AG08396 (cell line): ENCODE measurements at regions not wholly inside any gene's neighbourhood (a gene's known extent, or its start where the extent isn't known, plus 50 kb on each side); places are given as distances from the start of the nearest gene placed in this dataset.

Experiments
- DNase-seq: peaks from one replicate; pipeline ENCODE4 v3.0.0; 2012; ENCODE audit warnings: low spot score, mixed read lengths

DNA sequence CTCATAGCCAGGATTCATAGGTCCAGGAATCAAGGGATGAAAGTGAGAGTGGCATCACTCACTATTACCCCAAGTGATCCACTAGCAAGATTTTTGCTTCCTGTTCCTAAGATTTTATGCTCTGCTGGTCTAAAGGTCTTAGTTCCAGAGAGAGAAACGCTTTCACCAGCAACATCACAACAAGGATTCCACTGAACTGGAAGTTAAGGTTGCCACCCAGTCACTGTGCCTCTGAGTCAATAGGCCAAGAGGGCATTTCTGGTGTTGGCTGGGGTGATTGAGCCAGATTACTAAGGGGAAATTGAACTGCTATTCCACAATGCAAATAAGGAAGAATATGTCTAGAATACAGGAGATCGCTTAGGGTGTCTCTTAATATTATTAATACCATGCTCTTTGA is 142.5 kb upstream of the ARID2 start:
- no peak for DNase-seq

DNA sequence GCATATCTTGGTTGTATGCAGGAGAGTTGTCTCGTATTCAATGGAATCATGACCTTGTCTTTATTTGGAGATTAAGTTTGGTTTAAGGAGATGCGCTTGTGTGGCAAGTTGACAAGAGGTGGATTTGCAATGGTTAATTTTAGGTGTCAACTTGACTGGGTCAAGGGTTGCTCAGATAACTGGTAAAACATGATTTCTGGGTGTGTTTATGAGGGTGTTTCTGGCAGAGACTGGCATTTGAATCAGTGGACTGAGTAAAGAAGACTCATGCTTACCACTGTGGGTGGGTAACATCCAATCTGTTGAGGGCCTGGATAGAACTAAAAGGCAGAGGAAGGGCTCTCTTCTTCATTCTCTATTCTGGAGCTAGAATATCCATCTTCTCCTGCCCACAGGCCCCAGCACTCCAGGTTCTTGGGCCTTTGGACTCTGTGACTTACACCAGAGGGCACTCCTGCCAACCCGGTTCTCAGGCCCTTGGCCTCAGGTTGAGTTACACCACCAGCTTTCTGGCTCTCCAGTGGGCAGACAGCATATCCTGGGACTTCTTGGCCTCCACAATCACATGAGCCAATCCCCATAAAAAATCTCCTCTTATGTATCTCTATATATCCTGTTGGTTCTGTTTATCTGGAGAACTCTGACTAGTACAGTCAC is 141.5 kb upstream of the ARID2 start:
- DNase-seq = no peak

DNA sequence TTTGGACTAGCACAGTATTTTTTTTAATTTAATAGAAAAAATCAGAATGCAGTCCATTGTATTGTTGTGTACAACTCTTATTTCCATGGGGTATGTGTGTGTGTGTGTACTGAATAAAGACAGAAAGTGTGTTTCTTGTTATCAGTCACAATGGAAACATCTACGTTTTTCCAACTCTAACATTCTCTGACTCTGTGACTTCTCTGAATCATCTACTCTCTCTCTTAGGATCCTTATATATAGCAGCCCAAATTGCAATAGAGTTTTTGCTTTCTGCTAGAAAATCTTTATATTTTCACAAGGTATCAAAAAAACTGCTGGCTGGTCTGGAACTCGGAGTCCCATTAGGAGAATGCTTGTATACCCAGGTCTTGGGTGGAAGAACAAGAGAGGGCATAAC is 138.9 kb upstream of the ARID2 start:
- DNase-seq = no peak

GRCh38 chr12:45591635-45592034 is 137.9 kb upstream of the ARID2 start:
- DNase-seq = no peak

- no peak for DNase-seq
Observed at GRCh38 chr12:45596366-45596765, 133.1 kb upstream of the ARID2 start.

GRCh38 chr12:45598336-45598735 is 131.2 kb upstream of the ARID2 start:
- DNase-seq = no peak

GRCh38 chr12:45598761-45599160 is 130.7 kb upstream of the ARID2 start:
- DNase-seq = no peak

DNA sequence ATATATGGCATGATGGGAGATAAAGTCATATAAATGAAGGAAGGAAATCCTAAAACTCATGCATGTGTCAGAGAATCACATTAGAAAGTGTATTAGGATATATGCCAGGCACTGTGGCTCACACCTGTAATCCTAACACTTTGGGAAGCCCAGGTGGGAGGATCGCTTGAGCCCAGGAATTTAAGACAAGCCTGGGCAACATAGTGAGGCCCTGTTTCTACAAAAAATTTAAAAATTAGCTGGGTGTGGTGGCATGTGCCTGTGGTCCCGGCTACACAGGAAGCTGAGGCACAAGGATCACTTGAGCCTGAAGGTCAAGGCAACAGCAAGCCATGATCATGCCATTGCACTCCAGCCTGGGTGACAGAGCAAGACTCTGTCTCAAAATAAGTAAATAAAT is 130.3 kb upstream of the ARID2 start:
- DNase-seq = no peak

GRCh38 chr12:45601390-45601789 is 128.1 kb upstream of the ARID2 start:
- DNase-seq = no peak

DNA sequence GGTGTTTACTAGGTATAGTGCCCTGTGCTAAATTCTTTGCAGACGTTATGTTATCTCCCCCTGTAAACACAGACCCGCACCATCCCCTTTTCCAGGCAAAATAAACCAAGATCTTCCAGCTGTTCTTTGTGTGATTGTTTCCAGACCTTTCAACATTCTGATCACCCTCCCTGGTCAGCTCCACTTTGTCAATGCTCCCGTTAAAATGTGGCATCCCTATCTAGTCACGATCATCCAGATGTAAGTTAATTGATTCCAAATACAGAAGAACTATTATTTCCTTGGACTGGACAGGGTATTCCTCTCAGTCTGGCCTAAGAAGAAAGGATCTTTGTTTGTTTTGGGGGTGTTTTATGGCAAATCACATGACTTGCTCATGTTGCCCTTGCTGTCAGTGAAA is 127.6 kb upstream of the ARID2 start:
- no peak for DNase-seq

- DNase-seq = no peak
Observed at GRCh38 chr12:45605624-45606023, 123.9 kb upstream of the ARID2 start.

GRCh38 chr12:45611061-45611460 is 118.4 kb upstream of the ARID2 start:
- no peak for DNase-seq

DNA sequence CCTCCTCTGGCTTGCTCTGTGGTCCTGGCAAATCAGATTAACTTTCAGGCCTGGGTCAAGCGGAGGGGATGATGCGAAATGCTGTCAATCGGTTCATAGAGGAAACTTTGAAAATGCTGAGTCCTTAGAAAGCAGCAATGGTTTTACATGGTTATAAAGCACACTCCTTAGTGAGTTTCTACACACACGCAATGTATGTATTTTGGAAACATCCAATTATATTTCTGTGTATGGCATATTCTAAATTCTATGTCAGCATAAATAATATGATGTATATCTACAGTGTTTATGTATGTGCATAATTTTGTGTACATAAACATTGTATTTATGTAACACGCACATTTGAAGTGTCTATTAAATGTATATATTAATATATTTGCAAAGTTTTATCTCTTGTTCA is 118.0 kb upstream of the ARID2 start:
- no peak for DNase-seq

DNA sequence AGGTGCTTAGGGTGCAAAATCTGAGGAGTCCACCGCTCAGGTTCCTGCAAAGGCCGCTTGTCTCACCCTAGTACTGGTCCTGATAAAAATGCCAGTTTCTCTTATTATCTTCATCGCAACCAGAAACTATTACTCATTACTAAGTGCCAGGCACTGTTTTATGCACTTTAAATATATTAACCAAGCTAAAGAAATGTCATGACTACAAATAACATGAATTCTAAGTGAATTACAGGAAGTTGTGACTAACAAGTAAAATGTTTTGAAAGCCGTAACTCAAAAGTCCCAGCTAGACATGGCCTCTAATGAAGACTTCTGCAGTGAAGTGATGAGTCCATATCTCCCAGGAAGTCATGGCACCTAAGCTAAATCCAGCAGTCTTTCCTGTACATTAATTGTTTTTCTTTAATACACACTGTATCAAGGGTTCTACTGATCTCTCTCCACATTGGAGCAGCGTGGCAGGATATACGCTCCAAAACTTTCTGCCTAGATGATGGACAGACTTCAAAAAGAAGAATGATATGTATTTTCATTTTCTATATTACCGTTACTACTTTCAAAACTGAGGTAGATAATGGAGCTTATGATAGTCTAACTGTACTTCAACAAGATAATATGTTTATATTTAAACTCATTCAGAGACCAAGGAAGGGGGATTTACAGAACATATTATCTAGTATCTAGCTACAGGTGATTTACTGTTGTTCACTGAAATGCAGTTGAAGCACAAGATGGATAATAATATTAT is 117.3 kb upstream of the ARID2 start:
- DNase-seq = no peak

- DNase-seq = no peak
Observed at GRCh38 chr12:45613296-45613695, 116.2 kb upstream of the ARID2 start.

GRCh38 chr12:45613855-45614254 is 115.7 kb upstream of the ARID2 start:
- no peak for DNase-seq

GRCh38 chr12:45615268-45615667 is 114.2 kb upstream of the ARID2 start:
- DNase-seq = peak; percentile 53

- DNase-seq = no peak
Observed at GRCh38 chr12:45619736-45620135, 109.8 kb upstream of the ARID2 start.

DNA sequence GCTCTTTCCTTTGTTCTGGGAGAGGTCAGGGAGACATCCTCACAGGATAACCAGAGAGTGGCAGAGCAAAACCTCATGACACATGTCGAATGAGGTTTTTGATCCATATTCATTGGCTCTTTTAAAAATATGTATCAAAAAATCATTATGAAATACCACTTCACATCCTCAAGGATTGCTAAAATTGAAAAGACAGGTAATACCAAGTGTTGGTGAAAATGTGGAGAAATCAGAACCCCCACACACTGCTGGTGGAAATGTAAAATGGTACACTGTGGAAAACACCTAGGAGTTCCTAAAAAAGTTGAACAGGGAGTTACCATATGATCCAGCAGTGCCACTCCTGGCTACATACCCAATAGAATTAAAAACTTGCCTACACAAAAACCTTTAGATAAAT is 107.8 kb upstream of the ARID2 start:
- DNase-seq = no peak

DNA sequence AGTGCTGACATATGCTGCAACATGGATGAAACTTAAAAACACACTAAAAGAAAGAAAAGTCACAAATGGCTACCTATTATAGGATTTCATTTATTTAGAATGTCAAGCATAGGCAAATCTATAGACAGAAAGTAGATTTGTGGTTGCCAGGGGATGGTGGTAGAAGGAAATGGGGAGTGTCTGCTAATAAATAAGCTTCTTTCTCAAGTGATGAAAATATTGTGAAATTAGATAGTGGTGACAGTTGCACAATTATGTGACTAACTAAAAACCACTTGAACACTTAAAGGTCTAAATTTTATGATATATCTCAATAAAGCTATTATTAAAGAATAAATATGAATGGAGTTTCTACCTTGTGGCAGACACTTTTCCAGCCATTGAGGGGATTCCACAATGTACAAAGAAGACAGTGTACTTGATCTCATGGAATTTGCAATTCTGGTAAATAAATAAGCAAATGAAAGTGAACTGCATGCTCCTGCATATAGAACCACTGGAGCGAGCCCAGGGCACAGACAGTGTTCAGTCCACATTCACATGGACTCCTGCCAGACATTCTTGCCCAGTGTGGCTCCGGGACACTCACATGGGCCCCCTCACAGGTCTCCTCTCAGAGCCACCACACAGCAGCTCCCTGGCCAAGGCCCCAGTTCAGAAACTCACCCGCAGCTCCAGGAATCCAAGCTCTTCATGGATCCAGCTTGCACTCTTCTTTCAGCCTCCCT is 107.1 kb upstream of the ARID2 start:
- no peak for DNase-seq

- DNase-seq = no peak
Observed at GRCh38 chr12:45623221-45623620, 106.3 kb upstream of the ARID2 start.

DNA sequence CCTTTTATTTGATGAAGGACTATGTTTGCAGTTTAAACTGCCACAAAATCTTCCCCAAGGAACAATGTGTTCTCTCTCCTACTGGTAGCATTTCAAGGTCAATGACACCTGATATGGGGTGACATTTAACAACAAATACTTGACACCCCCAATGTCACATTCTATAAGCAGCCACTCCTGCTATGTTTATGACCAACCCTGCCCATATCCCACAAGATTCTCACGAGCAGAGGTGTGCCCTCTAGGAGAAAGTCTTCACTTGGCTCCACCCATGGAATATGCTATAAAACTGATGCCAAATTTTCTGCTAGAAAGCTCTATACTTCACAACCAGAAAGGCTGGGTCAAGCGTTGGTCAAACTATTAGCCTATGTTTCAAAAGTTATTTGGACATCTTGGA is 105.6 kb upstream of the ARID2 start:
- no peak for DNase-seq

- DNase-seq = no peak
Observed at GRCh38 chr12:45626965-45627364, 102.5 kb upstream of the ARID2 start.
